ENCODE measurements at regions not wholly inside any gene's neighbourhood (a gene's known extent, or its start where the extent isn't known, plus 50 kb on each side); places are given as distances from the start of the nearest gene placed in this dataset.

- TF ChIP-seq, protein P1, sequence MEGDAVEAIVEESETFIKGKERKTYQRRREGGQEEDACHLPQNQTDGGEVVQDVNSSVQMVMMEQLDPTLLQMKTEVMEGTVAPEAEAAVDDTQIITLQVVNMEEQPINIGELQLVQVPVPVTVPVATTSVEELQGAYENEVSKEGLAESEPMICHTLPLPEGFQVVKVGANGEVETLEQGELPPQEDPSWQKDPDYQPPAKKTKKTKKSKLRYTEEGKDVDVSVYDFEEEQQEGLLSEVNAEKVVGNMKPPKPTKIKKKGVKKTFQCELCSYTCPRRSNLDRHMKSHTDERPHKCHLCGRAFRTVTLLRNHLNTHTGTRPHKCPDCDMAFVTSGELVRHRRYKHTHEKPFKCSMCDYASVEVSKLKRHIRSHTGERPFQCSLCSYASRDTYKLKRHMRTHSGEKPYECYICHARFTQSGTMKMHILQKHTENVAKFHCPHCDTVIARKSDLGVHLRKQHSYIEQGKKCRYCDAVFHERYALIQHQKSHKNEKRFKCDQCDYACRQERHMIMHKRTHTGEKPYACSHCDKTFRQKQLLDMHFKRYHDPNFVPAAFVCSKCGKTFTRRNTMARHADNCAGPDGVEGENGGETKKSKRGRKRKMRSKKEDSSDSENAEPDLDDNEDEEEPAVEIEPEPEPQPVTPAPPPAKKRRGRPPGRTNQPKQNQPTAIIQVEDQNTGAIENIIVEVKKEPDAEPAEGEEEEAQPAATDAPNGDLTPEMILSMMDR (IDR thresholded peaks at IDR 0.05; ENCODE audit: poor library complexity, severe bottlenecking), result no peak
- TF ChIP-seq MXI1 (conservative IDR thresholded peaks at IDR 0.05; ENCODE audit: poor library complexity, severe bottlenecking) (no peak), TAF1 (IDR thresholded peaks at IDR 0.05; ENCODE audit: low read depth) (no peak), EP300 (conservative IDR thresholded peaks at IDR 0.05; ENCODE audit: poor library complexity, severe bottlenecking) (no peak), EZH2 (IDR thresholded peaks at IDR 0.05; ENCODE audit: borderline replicate concordance, insufficient read depth, low read length, poor library complexity, severe bottlenecking) (no peak)
Measured at GRCh38 chr1:221822591-221822990, 80.7 kb upstream of the DUSP10 start.

Data from neural cell (in vitro differentiated cells).